Glutamatergic neuron (in vitro differentiated cells): ENCODE measurements at regions not wholly inside any gene's neighbourhood (a gene's known extent, or its start where the extent isn't known, plus 50 kb on each side); places are given as distances from the start of the nearest gene placed in this dataset.

Experiments
- DNase-seq: peaks from one replicate; pipeline ENCODE4 v3.0.0; 2022
- H3K27ac Mint-ChIP-seq: one replicate; pipeline ENCODE4 v1.8.0; 2020; ENCODE audit warnings: mild to moderate bottlenecking, mixed read lengths, inconsistent platforms; ENCODE audit not compliant: unreplicated experiment
- H3K27me3 Mint-ChIP-seq: one replicate; pipeline ENCODE4 v1.8.0; 2020; ENCODE audit warnings: mild to moderate bottlenecking, moderate library complexity, mixed read lengths, inconsistent platforms; ENCODE audit not compliant: unreplicated experiment
- H3K36me3 Mint-ChIP-seq: one replicate; pipeline ENCODE4 v1.8.0; 2020; ENCODE audit warnings: mild to moderate bottlenecking, mixed read lengths, inconsistent platforms; ENCODE audit not compliant: unreplicated experiment
- H3K4me1 Mint-ChIP-seq: one replicate; pipeline ENCODE4 v1.8.0; 2020; ENCODE audit warnings: mild to moderate bottlenecking, low read depth, mixed read lengths, inconsistent platforms; ENCODE audit not compliant: unreplicated experiment
- H3K4me3 Mint-ChIP-seq: one replicate; pipeline ENCODE4 v1.8.0; 2020; ENCODE audit warnings: mild to moderate bottlenecking, mixed read lengths, inconsistent platforms; ENCODE audit not compliant: unreplicated experiment
- H3K9me3 Mint-ChIP-seq: one replicate; pipeline ENCODE4 v1.8.0; 2020; ENCODE audit warnings: mild to moderate bottlenecking, moderate library complexity, mixed read lengths, inconsistent platforms; ENCODE audit not compliant: unreplicated experiment
- CTCF ChIP-seq: fragments of 200-600 bp; sonication (generic); IDR thresholded peaks from one replicate; pipeline ENCODE4 v1.5.0; 2021; ENCODE audit not compliant: partially characterized antibody, unreplicated experiment

GRCh38 chr4:3835527-3836405 lies 69.6 kb downstream of the ADRA2C start:
- Mint-ChIP-seq H3K27ac (no peak overlapping the region), H3K4me3 (no peak overlapping the region), H3K4me1 (no peaks in the 10 kb centered on the region), H3K9me3 (peaks cover 7% of the 10 kb centered on the region), H3K27me3 (peaks cover 10% of the 10 kb centered on the region), H3K36me3 (peaks cover 12% of the 10 kb centered on the region)
- no peak for DNase-seq
- no peak for TF ChIP-seq CTCF

- Mint-ChIP-seq H3K27me3 (peaks cover 11% of the 10 kb centered on the region), H3K4me1 (no peaks in the 10 kb centered on the region), H3K27ac (no peak overlapping the region), H3K36me3 (peaks cover 13% of the 10 kb centered on the region), H3K4me3 (no peak overlapping the region), H3K9me3 (peaks cover 7% of the 10 kb centered on the region)
- no peak for TF ChIP-seq CTCF
- DNase-seq = no peak
These were observed 70.2 kb downstream of the ADRA2C start for GRCh38 chr4:3836406-3836755.

GRCh38 chr4:3836756-3837601 lies 70.8 kb downstream of the ADRA2C start:
- TF ChIP-seq CTCF = no peak
- peak; percentile 63 for DNase-seq
- Mint-ChIP-seq H3K27ac (no peak overlapping the region), H3K27me3 (peaks cover 11% of the 10 kb centered on the region), H3K36me3 (peaks cover 13% of the 10 kb centered on the region), H3K9me3 (peaks cover 7% of the 10 kb centered on the region), H3K4me3 (no peak overlapping the region), H3K4me1 (no peaks in the 10 kb centered on the region)

DNA sequence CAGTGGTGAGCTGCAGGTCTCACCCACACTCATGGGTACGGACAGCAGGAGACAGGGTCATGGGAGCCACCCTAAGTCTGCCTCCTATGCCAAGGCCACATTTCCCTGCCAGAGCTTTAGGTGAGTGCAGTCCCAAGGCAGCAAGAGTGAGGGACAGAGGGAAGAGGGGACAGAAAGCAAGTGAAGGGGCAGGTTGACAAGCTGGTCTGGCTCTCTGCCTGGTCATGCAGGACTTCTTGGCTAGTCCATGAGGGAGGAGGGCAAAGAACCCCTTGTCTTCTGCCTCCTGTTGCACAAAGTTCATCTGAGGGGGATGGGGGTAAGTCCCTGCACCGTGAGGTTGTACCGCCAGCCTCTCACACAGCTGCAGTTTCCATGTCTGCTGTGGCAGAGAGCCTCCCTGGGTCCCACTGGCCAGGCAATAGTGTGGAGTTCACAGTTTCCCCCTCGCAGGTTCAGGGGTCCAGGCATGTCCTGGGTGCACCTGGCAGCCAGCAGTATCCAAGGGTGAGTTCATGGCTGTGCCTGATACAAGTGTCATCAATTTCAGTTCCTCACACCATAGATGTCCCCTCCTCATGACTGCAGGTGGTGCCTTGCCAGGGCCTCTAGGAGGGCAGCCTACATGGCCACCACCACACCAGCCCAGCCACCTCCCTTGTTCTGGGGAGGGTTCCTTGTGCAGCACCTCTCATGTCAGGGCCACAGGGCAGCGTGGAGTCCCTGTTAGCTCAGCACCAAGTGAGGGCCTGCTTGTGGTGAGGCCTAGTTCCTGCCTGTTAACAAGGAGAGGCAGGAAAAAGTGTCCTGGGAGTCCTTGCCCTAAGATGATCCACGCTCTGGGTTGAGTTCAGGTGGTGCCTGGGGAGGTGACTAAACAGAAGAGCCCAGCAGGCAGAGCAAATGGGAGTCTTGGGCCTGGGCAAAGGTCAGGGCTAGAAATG lies 72.5 kb downstream of the ADRA2C start:
- peaks cover 6% of the 10 kb centered on the region for H3K27me3 Mint-ChIP-seq
- no peak overlapping the region for H3K4me3 Mint-ChIP-seq
- no peak overlapping the region for H3K27ac Mint-ChIP-seq
- no peak for DNase-seq
- peaks cover 7% of the 10 kb centered on the region for H3K9me3 Mint-ChIP-seq
- H3K36me3 Mint-ChIP-seq = peaks cover 13% of the 10 kb centered on the region
- no peak for TF ChIP-seq CTCF
- H3K4me1 Mint-ChIP-seq = no peaks in the 10 kb centered on the region
